ENCODE measurements at regions not wholly inside any gene's neighbourhood (a gene's known extent, or its start where the extent isn't known, plus 50 kb on each side); places are given as distances from the start of the nearest gene placed in this dataset.

GRCh38 chr7:115478426-115478825 is 552.1 kb downstream of the TFEC start:
- intact Hi-C loops (cut with micrococcal nuclease) = loop anchor here (5.0 kb wide), 1 partner anchor 611 kb away; no protein-coding TSS in a partner anchor

DNA sequence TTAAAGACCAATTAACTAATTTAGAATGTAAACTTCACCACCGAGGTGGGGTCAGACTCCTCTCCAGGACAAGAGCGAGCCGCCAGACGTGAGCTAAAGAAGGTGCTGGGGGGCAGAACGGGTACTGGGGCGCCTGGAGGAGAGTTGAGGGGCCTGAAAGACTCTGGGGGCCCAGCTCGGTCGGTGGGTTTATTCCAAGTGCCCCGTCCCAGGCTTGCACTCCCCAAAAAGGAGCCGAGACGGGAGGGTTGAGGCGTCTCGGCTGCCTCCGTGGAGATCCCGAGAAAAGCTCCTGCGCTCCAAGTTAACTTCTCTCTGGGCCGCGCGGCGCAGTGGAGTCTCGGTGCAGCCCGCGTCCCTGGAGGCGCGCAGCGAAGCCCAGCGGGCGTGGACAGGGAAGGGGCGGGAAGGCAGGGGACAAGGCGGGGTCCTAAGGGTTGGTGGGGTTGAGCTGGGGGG is 553.3 kb downstream of the TFEC start:
- intact Hi-C loops (cut with micrococcal nuclease) = loop anchor here (5.0 kb wide), 1 partner anchor 610 kb away; no protein-coding TSS in a partner anchor

DNA sequence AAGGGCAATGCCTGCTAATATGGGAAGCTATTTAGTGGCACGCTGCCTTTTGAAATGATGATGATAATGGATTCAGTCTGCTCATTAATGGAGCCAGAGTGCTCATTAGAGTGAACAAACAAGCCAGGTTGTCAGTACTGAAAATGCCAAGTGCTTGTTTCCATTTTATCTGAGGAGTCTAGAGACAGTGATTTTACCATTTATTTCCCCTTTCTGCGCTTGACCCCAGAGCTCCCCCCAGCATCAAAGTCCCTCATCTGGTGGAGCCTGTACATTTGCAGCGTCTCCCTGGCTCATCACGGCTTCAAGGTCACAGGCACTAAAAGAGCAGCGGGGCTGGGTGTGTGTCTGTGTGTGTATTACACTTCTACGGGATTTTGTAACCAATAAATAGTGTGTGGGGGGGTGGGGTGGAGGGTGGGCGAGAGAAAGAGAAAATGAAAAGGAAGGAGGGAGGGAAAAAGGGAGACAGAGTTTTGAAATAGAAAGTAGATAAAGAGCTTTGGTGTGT is 553.8 kb downstream of the TFEC start:
- intact Hi-C loops (cut with micrococcal nuclease) = loop anchor here (5.0 kb wide), 1 partner anchor 609 kb away; no protein-coding TSS in a partner anchor

DNA sequence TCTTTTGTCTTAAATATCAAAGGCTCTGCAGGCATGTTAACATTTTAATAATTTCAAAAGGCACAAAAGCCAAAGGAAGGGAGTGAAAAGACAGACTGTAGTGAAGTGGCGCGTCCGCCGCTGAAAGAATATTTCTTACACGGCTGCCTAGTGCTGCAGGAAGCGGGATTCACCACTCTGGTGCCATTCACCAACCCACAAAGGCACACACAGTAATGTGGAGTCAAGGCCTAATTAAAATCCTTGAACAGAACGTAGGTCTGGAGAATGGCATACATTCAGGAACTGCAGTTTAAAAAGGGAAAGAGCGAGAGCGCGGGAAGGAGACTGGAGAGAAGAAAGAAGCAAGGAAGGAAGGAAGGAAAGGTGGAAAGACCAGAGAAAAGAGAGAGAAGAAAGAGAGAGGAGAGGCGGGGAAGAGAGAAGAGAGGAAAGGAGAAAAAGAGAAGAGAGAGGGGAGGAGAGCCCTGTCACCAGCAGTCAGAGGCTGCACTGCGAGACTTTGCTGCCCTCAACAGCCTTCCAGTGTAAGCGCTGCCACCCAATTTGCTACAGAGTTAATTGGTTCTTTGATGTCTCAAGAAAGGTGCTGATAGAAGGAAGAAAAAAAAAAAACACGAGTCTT is 554.0 kb downstream of the MDFIC start:
- intact Hi-C loops (cut with micrococcal nuclease) = loop anchor here (5.0 kb wide), 1 partner anchor 609 kb away; no protein-coding TSS in a partner anchor

DNA sequence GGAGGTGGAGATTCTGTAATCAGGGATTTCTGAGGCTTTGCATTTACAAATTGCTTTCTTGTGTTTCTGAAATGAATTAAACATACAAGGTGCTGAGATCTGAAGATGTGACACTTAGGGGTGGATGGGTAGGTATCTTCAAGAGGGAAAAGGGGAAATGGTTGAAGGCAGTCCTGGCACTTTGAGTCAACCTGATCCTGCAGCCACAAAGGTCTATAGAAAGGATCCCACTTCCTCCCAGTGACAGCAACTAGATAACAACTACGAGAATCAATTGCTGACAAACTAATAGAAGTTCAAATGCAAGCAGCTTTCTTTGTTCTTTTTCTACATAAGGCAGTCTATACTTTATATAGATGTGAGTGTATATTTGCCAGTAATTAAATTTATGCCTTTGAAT is 553.3 kb downstream of the MDFIC start:
- intact Hi-C loops (cut with micrococcal nuclease) = loop anchor here (5.0 kb wide), 1 partner anchor 608 kb away; no protein-coding TSS in a partner anchor

DNA sequence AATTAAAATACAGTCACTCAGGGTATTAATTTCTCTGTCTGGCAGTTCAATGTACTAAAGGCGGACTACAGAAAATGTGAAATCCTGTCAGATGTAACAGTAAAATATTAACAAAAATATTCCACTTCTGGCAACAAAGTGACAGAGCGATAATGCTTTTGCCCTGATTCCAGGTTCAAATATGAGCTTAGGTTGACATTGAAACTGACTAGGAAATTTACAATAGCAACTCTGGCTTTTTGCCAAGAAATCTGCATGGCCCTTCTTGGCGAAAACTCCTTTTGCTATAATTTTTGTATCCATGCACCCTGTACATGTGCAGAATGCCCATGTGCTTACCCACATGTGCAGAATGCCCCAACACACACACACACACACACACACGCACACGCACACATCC is 552.2 kb downstream of the MDFIC start:
- intact Hi-C loops (cut with micrococcal nuclease) = no loop called here

- intact Hi-C loops (cut with micrococcal nuclease) = no loop called here
These were observed 550.0 kb downstream of the MDFIC start for GRCh38 chr7:115471891-115472290.

DNA sequence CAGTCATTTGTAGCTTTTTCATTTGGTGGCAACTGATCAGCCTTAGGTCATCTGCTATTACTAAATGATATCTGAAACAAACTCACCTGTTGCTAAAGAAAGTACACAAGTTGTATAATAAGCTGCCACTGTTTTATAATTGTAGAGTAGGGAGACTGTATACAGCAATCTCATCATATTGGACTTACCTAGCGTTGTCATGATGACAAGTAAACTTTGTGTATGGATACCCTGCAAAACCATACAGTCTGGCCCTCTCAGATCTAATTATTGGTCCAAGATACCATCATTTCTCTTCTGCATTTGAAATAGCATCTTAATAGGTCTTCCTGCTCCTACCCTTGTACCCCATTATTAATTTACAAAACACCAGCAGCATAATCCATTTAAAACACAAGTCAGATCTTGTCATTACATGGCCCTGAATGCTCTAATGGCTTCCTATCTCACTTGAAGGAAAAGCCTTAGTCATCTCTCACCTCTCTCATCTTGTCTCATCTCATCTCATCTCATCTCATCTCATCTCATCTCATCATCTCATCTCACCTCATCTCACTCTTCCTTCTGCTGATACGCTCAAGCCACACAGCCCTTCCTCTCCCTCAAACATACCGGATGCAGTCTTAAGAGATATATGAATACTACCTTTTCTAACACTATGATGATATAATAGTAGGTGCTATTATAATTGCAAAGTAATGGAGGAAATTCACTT is 540.6 kb downstream of the MDFIC start:
- intact Hi-C loops (cut with micrococcal nuclease) = loop anchor here (5.0 kb wide), 1 partner anchor 1190 kb away; no protein-coding TSS in a partner anchor

DNA sequence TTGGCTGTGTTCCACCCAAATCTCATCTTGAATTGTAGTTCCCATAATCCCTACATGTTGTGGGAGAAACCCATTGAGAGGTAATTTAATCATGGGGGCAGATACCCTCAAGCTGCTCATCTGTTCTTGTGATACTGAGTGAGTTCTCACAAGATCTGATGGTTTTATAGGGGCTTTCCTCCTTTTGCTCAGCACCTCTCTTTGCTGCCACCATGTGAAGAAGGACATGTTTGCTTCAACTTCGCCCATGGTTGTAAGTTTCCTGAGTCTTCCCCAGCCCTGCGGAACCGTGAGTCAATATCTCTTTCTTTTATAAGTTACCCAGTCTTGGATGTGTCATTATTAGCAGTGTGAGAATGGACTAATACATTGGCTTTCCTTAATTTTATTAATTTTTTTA is 527.8 kb downstream of the MDFIC start:
- intact Hi-C loops (cut with micrococcal nuclease) = no loop called here

DNA sequence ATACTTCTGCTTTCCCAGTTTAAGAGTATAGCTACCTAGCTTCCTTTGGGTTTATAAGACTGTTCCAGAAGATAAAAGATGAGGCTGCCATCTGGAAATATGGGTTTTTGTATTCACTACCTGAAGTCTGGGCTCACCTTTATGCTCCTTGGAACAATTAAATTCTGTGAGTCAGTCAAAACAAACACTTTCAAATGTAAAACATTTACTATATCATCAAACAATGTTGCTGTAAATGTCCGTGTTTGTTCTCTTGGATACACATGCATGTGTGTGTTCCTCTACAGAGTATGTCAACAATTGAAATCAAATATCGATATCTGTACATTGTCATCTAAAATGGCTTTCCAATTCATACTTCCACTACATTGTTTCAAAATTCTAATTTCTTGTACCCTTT is 525.6 kb downstream of the MDFIC start:
- intact Hi-C loops (cut with micrococcal nuclease) = no loop called here

DNA sequence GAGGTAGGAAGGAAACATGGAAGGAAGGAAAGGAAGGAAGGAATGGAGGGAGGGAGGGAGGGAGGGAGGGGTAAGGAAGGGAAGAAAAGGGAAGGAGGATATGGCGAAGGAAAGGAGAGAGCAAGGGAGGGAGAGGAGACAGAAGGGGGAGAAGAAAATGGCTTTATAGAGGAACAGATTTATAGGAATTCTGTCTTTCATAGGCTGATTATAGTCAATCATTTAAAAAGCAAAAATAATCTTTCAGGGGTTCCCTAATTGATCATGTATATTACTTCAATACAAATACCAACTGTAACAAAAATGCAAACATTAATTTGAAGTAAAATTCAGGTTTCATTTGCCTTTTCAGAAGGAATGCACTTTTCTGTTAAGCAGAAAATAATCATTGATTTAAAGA is 519.1 kb downstream of the MDFIC start:
- intact Hi-C loops (cut with micrococcal nuclease) = no loop called here

DNA sequence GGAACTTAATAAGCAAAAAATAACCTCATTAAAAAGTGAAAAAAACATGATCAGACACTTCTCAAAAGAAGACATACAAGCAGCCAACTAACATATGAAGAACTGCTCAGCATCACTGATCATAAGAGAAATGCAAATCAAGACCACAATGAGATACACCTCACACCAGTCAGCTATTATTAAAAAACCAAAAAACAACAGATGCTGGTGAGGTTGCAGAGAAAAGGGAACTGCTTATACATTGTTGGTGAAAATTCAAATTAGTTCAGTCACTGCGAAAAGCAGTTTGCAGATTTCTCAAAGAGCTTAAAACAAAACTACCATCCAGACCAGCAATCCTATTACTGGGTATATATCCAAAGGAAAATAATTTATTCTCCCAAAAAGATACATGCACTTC is 513.3 kb downstream of the MDFIC start:
- intact Hi-C loops (cut with micrococcal nuclease) = no loop called here

GRCh38 chr7:115429918-115430317 is 508.0 kb downstream of the MDFIC start:
- intact Hi-C loops (cut with micrococcal nuclease) = no loop called here

DNA sequence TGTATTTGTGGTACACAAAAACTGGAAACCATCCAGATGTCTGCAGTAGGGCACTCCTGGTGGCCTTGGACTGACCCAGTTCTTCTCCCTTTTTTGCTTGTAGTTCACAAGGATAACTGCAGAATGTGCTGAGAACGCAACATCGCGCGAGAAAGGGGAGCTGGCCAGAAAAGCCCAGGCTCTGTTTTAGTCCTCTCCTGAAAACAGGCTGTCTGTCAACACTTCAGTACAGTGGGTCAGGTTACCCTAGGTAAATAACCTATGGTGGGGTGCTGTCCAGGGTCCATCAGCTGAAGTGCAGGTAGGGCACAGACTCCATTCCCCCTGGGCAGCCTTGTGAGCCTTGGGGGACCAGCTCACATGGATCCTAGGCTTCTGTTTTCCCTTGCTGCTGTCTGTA is 495.8 kb downstream of the MDFIC start:
- intact Hi-C loops (cut with micrococcal nuclease) = no loop called here

- intact Hi-C loops (cut with micrococcal nuclease) = no loop called here
These were observed 489.2 kb downstream of the MDFIC start for GRCh38 chr7:115410972-115411686.

GRCh38 chr7:115410434-115410820 is 488.5 kb downstream of the MDFIC start:
- intact Hi-C loops (cut with micrococcal nuclease) = no loop called here

GRCh38 chr7:115409682-115410433 is 488.0 kb downstream of the MDFIC start:
- intact Hi-C loops (cut with micrococcal nuclease) = no loop called here

DNA sequence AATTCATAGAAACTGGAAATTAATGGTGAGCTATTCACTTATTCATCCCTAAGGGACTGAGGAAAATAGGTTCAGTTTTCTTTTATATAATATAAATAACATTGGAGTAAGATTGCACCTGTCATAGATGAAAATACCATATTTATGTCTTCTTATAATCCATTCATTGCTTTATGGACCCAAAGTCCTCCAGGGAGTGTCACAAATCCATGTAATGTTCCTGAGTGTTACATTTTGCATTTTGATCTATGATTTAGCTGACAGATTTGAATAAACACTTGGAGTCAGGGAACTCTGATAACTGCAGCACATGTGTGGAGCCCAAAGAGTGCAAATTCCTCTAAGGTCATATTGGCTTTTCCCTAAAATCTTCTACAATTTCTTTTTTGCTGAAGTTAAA is 484.3 kb downstream of the MDFIC start:
- intact Hi-C loops (cut with micrococcal nuclease) = no loop called here

GRCh38 chr7:115387137-115387536 is 465.2 kb downstream of the MDFIC start:
- intact Hi-C loops (cut with micrococcal nuclease) = no loop called here

DNA sequence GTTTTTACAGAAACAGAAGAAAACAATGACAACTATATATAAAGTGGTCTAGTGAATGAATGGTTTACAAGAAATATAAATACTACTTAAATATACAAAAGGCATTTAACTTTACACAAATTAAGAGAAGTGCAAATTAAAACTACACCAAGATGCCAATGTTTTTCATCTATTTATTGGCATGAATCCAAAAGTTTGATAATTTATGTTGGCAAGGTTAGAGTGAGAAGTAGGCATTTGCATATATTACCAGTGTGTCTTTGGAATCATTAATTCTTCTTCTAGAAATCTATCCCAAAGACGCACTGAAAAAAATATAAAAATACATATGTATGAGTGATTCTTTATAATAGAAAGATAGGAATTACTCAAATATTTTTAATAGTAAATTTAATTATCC is 457.4 kb downstream of the MDFIC start:
- intact Hi-C loops (cut with micrococcal nuclease) = no loop called here

DNA sequence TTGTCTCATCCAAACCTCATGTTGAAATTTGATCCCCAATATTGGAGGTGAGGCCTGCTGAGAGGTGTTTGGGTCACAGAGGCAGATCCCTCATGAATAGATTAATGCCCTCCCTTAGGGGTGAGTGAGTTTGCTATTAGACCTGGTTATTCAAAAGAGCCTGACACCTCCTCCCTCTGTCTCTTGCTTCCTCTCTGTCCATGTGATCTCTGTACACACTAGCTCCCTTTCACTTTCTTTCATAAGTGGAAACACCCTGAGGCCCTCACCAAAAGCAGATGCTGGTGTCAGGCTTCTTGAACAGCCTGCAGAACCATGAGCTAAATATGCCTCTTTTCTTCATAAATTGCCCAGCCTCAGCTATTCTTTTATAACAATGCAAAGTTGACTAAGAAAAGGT is 447.1 kb downstream of the MDFIC start:
- intact Hi-C loops (cut with micrococcal nuclease) = no loop called here

Data from T-helper 1 cell treated with Interleukin-12 subunit alpha and Interleukin-12 subunit beta and Interleukin-4 antibody, amounts not matched to agents 30 ng/mL and 1 ng/mL, for 36 hours (primary cell).